Parathyroid adenoma (tissue), 2 donors: ENCODE measurements at regions not wholly inside any gene's neighbourhood (a gene's known extent, or its start where the extent isn't known, plus 50 kb on each side); places are given as distances from the start of the nearest gene placed in this dataset.
A peak's percentile ranks its signal among the peaks of the same experiment; 100 is the strongest.

ENCODE experiments used
- H2AFZ ChIP-seq: fragments of 300-600 bp; sonication (generic); one replicate; pipeline ENCODE4 v1.7.0; 2017; ENCODE audit warnings: antibody characterized with exemption, mild to moderate bottlenecking
- H3K27ac ChIP-seq: fragments of 300-600 bp; sonication (generic); one replicate; pipeline ENCODE4 v1.7.0; 2017
- H3K27me3 ChIP-seq: fragments of 300-600 bp; sonication (generic); one replicate; pipeline ENCODE4 v1.7.0; 2017; ENCODE audit warnings: low read length; ENCODE audit not compliant: control insufficient read depth, insufficient read depth
- H3K36me3 ChIP-seq: fragments of 300-600 bp; sonication (generic); one replicate; pipeline ENCODE4 v1.7.0; 2017; ENCODE audit warnings: low read length; ENCODE audit not compliant: control insufficient read depth, insufficient read depth
- H3K4me1 ChIP-seq: fragments of 300-600 bp; sonication (generic); one replicate; pipeline ENCODE4 v1.7.0; 2017; ENCODE audit warnings: control low read depth
- H3K4me2 ChIP-seq: fragments of 300-600 bp; sonication (generic); one replicate; pipeline ENCODE4 v1.7.0; 2017; ENCODE audit warnings: low read length
- H3K4me3 ChIP-seq: fragments of 300-600 bp; sonication (generic); one replicate; pipeline ENCODE4 v1.7.0; 2017; ENCODE audit warnings: low read depth, low read length
- H3K79me2 ChIP-seq: fragments of 300-600 bp; sonication (generic); one replicate; pipeline ENCODE4 v1.7.0; 2017; ENCODE audit warnings: control low read depth
- H3K9ac ChIP-seq: fragments of 300-600 bp; sonication (generic); one replicate; pipeline ENCODE4 v1.7.0; 2017; ENCODE audit warnings: mild to moderate bottlenecking
- H3K9me3 ChIP-seq: fragments of 300-600 bp; sonication (generic); one replicate; pipeline ENCODE4 v1.7.0; 2017; ENCODE audit warnings: low read length; ENCODE audit not compliant: control insufficient read depth
- CTCF ChIP-seq: fragments of 300-600 bp; sonication (generic); IDR thresholded peaks from one replicate; pipeline ENCODE4 v1.7.0; 2017; ENCODE audit warnings: antibody characterized with exemption, mild to moderate bottlenecking
- donor health status: primary hyperparathyroidism.

DNA sequence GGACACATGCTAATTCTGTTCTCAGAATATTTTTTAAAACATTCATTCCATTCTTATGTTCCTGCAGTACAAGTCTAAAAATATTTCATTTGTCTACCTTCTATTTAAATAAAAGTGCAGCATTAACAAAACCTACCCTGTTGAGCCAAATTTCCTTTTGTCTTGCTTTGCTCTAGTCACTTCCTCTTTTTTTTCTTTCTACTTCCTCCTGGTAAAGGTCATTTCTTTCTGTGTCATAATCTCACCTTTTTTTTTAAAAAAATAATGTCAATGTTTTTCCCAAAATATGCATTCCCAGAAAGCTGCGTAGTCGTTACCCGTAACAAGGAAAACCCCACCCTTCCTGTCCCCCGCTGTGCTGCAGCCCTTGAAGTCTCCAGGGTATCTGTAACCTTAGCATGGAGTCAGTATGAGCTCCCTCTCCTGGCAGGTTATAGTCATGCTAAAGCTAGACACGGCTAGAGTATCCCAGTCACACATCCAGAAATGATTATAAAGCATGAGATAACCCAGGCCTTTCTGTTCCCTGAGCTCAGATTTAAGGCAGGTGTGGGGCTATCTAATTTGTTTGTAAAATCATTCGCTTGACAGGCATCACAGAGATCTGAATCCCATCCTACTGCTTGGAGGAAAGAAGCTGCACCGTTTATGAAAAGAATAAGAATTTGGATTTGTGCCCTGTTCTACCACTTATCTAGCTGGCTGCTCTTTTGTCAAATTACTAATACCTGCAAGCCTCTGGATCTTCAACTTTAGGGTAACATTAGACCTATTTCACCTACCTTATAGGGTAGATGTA lies 51.1 kb upstream of the EED start:
- peak overlapping the region; percentile 69 for H3K27ac ChIP-seq
- H3K4me3 ChIP-seq = peak overlapping the region; percentile 5
- H3K9ac ChIP-seq = no peak overlapping the region

GRCh38 chr11:86192519-86193257 lies 51.9 kb upstream of the EED start:
- no peak overlapping the region for H3K4me3 ChIP-seq
- H3K9me3 ChIP-seq = no peaks in the 10 kb centered on the region
- H3K79me2 ChIP-seq = no peaks in the 10 kb centered on the region
- H2AFZ ChIP-seq = peak overlapping the region; percentile 15
- peaks cover 24% of the 10 kb centered on the region for H3K4me1 ChIP-seq
- no peaks in the 10 kb centered on the region for H3K36me3 ChIP-seq
- H3K9ac ChIP-seq = no peak overlapping the region
- TF ChIP-seq CTCF = no peak
- no peak overlapping the region for H3K4me2 ChIP-seq
- H3K27ac ChIP-seq = peak overlapping the region; percentile 69
- no peaks in the 10 kb centered on the region for H3K27me3 ChIP-seq

More for the DNA sequence above, 51.1 kb upstream of the EED start:
- H3K4me2 ChIP-seq = no peak overlapping the region
- H3K79me2 ChIP-seq = no peaks in the 10 kb centered on the region
- H3K4me1 ChIP-seq = peaks cover 24% of the 10 kb centered on the region
- peak; percentile 54 for TF ChIP-seq CTCF
- H2AFZ ChIP-seq = peak overlapping the region; percentile 45
- no peaks in the 10 kb centered on the region for H3K27me3 ChIP-seq
- no peaks in the 10 kb centered on the region for H3K9me3 ChIP-seq
- H3K36me3 ChIP-seq = no peaks in the 10 kb centered on the region

DNA sequence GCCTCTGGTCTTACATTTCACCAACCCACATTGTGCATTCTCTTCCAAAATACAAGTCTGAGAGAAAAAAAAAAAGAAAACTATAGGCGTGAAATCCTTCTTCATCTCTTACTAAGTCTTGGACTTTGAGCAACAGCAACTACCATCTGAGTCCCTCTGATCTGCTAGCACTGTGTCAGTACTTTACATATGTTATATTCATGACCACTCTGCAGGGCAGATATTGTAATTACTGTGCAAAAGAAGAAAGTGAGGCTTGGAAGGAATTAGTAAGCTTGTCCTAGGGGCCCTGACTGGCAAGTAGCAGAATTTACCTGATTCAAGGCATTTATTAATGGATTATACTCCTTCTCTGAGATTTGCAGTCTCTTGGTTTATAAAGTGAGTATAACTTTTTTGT lies 52.7 kb upstream of the EED start:
- Histone ChIP-seq H3K9ac (no peak overlapping the region), H3K4me2 (no peak overlapping the region), H2AFZ (no peak overlapping the region), H3K27me3 (no peaks in the 10 kb centered on the region), H3K9me3 (no peaks in the 10 kb centered on the region), H3K79me2 (no peaks in the 10 kb centered on the region), H3K4me1 (peaks cover 26% of the 10 kb centered on the region), H3K4me3 (no peak overlapping the region), H3K27ac (peak overlapping the region; percentile 69), H3K36me3 (no peaks in the 10 kb centered on the region)
- no peak for TF ChIP-seq CTCF

- no peak for TF ChIP-seq CTCF
- Histone ChIP-seq H3K4me3 (no peak overlapping the region), H3K79me2 (no peaks in the 10 kb centered on the region), H3K4me2 (no peak overlapping the region), H3K36me3 (no peaks in the 10 kb centered on the region), H2AFZ (no peak overlapping the region), H3K4me1 (peaks cover 24% of the 10 kb centered on the region), H3K9ac (no peak overlapping the region), H3K9me3 (no peaks in the 10 kb centered on the region), H3K27me3 (no peaks in the 10 kb centered on the region), H3K27ac (no peak overlapping the region)
Observed at GRCh38 chr11:86187027-86187426, 57.5 kb upstream of the EED start.
